Activated naive CD4-positive, alpha-beta T cell treated with anti-CD3 and anti-CD28 coated beads for 36 hours (primary cell): ENCODE measurements at regions not wholly inside any gene's neighbourhood (a gene's known extent, or its start where the extent isn't known, plus 50 kb on each side); places are given as distances from the start of the nearest gene placed in this dataset.

Source experiments
- CTCF ChIA-PET: fragments of 350-600 bp; sonication (Branson Sonifier 250); formaldehyde crosslinking; loops from one replicate; lab custom pipeline; 2021; ENCODE audit warnings: antibody characterized with exemption; lab: Charles Lee
- DNase-seq: peaks from one replicate; pipeline ENCODE4 v3.0.0-alpha.2; 2020
- H3K27ac Mint-ChIP-seq: one replicate; pipeline ENCODE4 v1.8.0; 2021; ENCODE audit warnings: mild to moderate bottlenecking, mixed read lengths
- H3K27me3 Mint-ChIP-seq: one replicate; pipeline ENCODE4 v1.8.0; 2021; ENCODE audit warnings: low read depth, mixed read lengths
- H3K36me3 Mint-ChIP-seq: one replicate; pipeline ENCODE4 v1.8.0; 2021; ENCODE audit warnings: low read depth, mixed read lengths
- H3K4me1 Mint-ChIP-seq: one replicate; pipeline ENCODE4 v1.8.0; 2021; ENCODE audit warnings: low read depth, mixed read lengths
- H3K4me3 Mint-ChIP-seq: one replicate; pipeline ENCODE4 v1.8.0; 2021; ENCODE audit warnings: mild to moderate bottlenecking, moderate library complexity, mixed read lengths
- H3K9me3 Mint-ChIP-seq: one replicate; pipeline ENCODE4 v1.8.0; 2021; ENCODE audit warnings: mixed read lengths
- intact Hi-C: fragments of 100-400 bp; cut with micrococcal nuclease; formaldehyde crosslinking; loops from one replicate; pipeline ENCODE4 v1.15.1; 2023

DNA sequence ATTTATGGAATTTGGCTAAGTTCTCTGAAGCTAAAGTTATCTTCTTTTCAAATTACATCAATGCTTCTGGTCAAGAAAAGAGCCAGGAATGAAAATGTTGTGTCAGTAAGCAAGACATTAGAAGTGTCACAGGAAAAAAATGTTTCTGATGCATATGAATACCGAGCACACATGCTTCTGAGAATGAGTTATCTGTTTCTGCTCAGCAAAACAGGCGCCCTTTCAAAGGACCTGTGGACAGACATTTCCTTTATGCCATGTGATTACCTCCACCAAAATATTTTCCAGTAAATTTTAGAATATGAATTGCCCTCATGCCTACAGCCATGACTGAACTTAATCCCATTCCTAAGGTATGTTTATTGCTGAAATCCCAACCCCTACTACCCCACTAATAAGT is 55.4 kb upstream of the RNF180 start:
- Mint-ChIP-seq H3K27ac (no peak overlapping the region), H3K9me3 (peaks cover 13% of the 10 kb centered on the region), H3K36me3 (no peaks in the 10 kb centered on the region), H3K27me3 (no peaks in the 10 kb centered on the region), H3K4me1 (no peaks in the 10 kb centered on the region), H3K4me3 (no peak overlapping the region)
- no peak for DNase-seq
- CTCF ChIA-PET, result no interaction called here
- intact Hi-C loops, result no loop called here

DNA sequence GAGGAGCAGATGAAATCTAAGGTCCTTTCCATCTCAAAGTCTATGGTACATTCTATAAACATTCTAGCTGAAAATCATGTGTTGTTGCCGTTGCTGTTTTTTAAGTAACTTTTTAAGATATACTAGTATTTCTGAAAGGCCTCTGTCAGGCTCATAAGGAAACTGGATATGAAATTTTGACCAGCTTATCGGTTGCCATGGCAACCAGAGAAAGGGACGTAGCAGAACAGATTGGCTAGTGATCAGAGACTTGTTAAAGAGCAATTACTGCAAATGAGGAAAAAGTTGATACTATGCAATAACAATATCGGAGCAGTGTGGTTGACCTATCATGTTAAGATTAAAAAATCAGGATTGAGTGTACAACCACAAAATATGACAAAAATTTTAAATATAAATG is 57.0 kb upstream of the RNF180 start:
- DNase-seq, result no peak
- no peak overlapping the region for H3K27ac Mint-ChIP-seq
- CTCF ChIA-PET, result no interaction called here
- H3K27me3 Mint-ChIP-seq, result no peaks in the 10 kb centered on the region
- peaks cover 17% of the 10 kb centered on the region for H3K9me3 Mint-ChIP-seq
- intact Hi-C loops, result no loop called here
- H3K4me1 Mint-ChIP-seq, result no peaks in the 10 kb centered on the region
- no peaks in the 10 kb centered on the region for H3K36me3 Mint-ChIP-seq
- H3K4me3 Mint-ChIP-seq, result no peak overlapping the region

DNA sequence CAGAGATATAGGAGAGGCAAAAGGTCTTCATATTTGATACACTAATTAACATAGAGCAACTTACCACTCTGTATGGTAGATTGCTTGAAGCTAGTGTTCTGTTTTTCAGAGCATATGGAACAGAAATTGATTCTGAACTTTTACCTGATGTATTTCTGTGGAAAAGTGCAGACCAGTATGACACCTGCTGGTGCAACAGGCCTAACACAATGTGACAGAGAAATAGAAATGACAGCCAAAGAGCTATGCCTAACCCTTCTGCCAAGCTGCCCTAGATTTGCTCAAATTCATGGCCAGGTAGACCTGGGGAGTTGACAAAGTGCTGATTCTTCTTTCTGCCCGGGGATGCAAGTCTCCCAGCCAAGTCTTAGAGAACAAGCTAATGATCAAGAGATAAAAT is 65.4 kb upstream of the RNF180 start:
- peaks cover 9% of the 10 kb centered on the region for H3K9me3 Mint-ChIP-seq
- no peak for DNase-seq
- H3K4me1 Mint-ChIP-seq, result no peaks in the 10 kb centered on the region
- no peaks in the 10 kb centered on the region for H3K27me3 Mint-ChIP-seq
- CTCF ChIA-PET, result no interaction called here
- no peak overlapping the region for H3K4me3 Mint-ChIP-seq
- H3K27ac Mint-ChIP-seq, result no peak overlapping the region
- H3K36me3 Mint-ChIP-seq, result no peaks in the 10 kb centered on the region
- intact Hi-C loops, result no loop called here

DNA sequence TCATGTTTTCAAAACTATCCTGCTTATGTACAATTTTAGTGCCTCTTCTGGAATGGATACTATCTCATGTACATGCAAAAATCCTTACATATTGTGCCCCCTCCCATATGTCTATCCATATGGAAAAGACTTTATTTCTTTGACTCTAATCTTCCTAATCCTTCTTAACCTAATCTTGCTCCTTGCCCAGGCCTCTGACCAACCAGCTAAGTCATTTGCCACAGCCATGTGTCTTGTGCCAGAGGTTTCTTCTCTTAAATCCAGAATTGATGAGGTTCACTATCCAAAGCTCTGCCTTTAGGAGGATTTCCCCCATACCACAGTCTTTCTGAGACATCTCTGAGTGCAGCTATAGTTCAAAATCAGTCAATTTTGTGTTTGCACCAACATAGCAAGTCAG is 68.9 kb upstream of the RNF180 start:
- Mint-ChIP-seq H3K4me3 (no peak overlapping the region), H3K4me1 (no peaks in the 10 kb centered on the region), H3K27me3 (no peaks in the 10 kb centered on the region), H3K27ac (no peak overlapping the region), H3K36me3 (no peaks in the 10 kb centered on the region), H3K9me3 (peaks cover 4% of the 10 kb centered on the region)
- CTCF ChIA-PET, result no interaction called here
- no peak for DNase-seq
- intact Hi-C loops, result no loop called here

GRCh38 chr5:64077589-64077988 is 88.1 kb upstream of the RNF180 start:
- Mint-ChIP-seq H3K27me3 (no peaks in the 10 kb centered on the region), H3K27ac (no peak overlapping the region), H3K36me3 (no peaks in the 10 kb centered on the region), H3K4me1 (no peaks in the 10 kb centered on the region), H3K9me3 (peaks cover 3% of the 10 kb centered on the region), H3K4me3 (no peak overlapping the region)
- no peak for DNase-seq
- CTCF ChIA-PET, result interaction anchor here (1.6 kb wide), 1 partner anchor 535 kb away, joined by 4 read pairs; no protein-coding TSS in a partner anchor
- intact Hi-C loops, result loop anchor here (10.0 kb wide), 1 partner anchor 537 kb away; no protein-coding TSS in a partner anchor

DNA sequence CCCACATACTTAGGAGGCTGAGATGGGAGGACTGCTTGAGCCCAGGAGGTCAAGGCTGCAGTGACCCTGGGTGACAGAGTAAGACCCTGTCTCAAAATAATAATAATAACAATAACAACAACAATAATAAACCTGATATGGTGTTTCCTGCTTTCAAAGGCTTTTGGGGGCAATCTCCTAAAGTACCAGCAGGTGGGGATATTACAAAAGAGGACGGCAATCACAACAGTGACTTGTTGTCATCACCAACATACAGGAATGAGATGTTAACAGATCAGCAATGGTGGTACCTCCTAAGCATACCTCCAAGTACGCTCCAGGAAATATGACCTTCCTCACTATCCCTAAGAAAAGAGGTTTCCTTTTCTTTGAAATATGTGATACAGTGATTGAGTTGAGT is 91.1 kb upstream of the RNF180 start:
- Mint-ChIP-seq H3K9me3 (no peaks in the 10 kb centered on the region), H3K36me3 (no peaks in the 10 kb centered on the region)
- peak; percentile 5 for DNase-seq

DNA sequence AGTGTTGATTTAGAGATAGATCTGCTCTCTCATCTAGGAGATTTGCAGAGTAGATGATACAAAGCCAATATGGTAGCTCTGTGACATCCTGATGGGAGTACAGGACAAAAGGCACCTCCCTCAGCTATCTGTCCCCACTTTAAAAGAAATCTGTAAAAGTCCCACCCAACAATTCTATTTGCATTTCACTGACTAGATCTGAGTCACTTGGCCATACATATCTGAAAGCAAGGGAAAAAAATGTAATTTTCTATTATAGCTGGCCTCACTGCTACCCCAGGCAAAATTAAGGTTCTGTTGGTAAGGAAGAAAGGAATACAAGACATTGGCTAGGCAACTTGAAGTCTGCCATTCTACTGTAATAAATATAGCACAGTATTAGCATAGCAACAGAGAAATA is 96.2 kb upstream of the RNF180 start:
- H3K27me3 Mint-ChIP-seq, result no peaks in the 10 kb centered on the region
- no peak overlapping the region for H3K27ac Mint-ChIP-seq
- intact Hi-C loops, result no loop called here
- H3K36me3 Mint-ChIP-seq, result no peaks in the 10 kb centered on the region
- H3K9me3 Mint-ChIP-seq, result no peaks in the 10 kb centered on the region
- no peaks in the 10 kb centered on the region for H3K4me1 Mint-ChIP-seq
- CTCF ChIA-PET, result no interaction called here
- H3K4me3 Mint-ChIP-seq, result no peak overlapping the region
- no peak for DNase-seq

More for the DNA sequence above, 91.1 kb upstream of the RNF180 start:
- H3K4me3 Mint-ChIP-seq, result no peak overlapping the region
- H3K4me1 Mint-ChIP-seq, result no peaks in the 10 kb centered on the region
- H3K27me3 Mint-ChIP-seq, result no peaks in the 10 kb centered on the region
- no peak overlapping the region for H3K27ac Mint-ChIP-seq
- CTCF ChIA-PET, result interaction anchor here (0.6 kb wide), 1 partner anchor 22 kb away, joined by 3 read pairs; no protein-coding TSS in a partner anchor
- intact Hi-C loops, result loop anchor here (5.0 to 10.0 kb wide), 2 partner anchors 540 to 708 kb away; no protein-coding TSS in a partner anchor

DNA sequence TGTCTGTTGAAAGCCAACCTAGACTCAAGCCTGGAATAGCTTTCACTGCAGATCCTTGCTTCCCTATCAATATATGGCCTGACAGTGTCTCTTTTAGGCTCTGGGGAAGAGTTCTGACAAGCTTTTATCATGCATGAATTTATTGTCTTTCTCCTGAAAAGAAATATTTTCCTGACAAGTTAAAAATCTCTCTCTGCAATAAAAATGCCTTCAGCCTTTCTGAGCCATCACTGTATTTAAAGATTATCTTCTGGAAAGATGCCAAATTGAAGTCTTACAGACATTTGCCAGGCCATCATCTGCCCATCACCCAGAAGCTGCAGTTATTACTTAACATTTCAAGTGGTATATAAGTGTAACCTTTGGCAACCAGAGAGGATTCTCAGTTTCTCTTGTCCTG is 88.1 kb upstream of the HTR1A start:
- H3K9me3 Mint-ChIP-seq, result peaks cover 18% of the 10 kb centered on the region
- H3K36me3 Mint-ChIP-seq, result no peaks in the 10 kb centered on the region
- no peak overlapping the region for H3K27ac Mint-ChIP-seq

DNA sequence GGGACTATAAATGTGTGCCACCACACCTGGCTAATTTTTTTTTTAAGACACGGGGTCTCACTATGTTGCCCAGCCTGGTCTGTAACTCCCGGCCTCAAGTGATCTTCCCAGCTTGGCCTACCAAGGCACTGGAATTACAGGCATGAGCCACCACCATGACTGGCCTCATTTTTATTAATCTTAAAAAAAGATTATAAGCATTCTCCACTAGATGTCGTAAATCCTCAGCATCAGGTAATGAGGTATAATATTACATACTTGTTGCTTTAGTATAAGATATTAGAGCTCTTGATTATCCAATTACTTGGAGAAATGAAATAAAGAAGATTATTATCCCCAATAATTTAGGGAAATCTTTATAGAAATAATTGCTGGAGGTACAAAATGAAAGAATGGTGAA is 78.2 kb upstream of the HTR1A start:
- peaks cover 12% of the 10 kb centered on the region for H3K9me3 Mint-ChIP-seq
- CTCF ChIA-PET, result interaction anchor here (0.6 kb wide), 1 partner anchor 52 kb away, joined by 7 read pairs; no protein-coding TSS in a partner anchor
- intact Hi-C loops, result no loop called here
- no peak overlapping the region for H3K4me3 Mint-ChIP-seq
- no peaks in the 10 kb centered on the region for H3K36me3 Mint-ChIP-seq
- H3K27me3 Mint-ChIP-seq, result no peaks in the 10 kb centered on the region
- H3K4me1 Mint-ChIP-seq, result no peaks in the 10 kb centered on the region
- DNase-seq, result no peak
- no peak overlapping the region for H3K27ac Mint-ChIP-seq

More for the DNA sequence above, 88.1 kb upstream of the HTR1A start:
- no peaks in the 10 kb centered on the region for H3K4me1 Mint-ChIP-seq
- CTCF ChIA-PET, result interaction anchor here (0.7 kb wide), 1 partner anchor 778 kb away, joined by 3 read pairs; no protein-coding TSS in a partner anchor
- intact Hi-C loops, result no loop called here
- H3K27me3 Mint-ChIP-seq, result no peaks in the 10 kb centered on the region
- no peak overlapping the region for H3K4me3 Mint-ChIP-seq
- DNase-seq, result no peak

GRCh38 chr5:64026493-64026892 is 64.2 kb upstream of the HTR1A start:
- CTCF ChIA-PET, result no interaction called here
- Mint-ChIP-seq H3K4me1 (no peaks in the 10 kb centered on the region), H3K27me3 (no peaks in the 10 kb centered on the region), H3K9me3 (no peaks in the 10 kb centered on the region), H3K27ac (no peak overlapping the region), H3K36me3 (no peaks in the 10 kb centered on the region), H3K4me3 (no peak overlapping the region)
- intact Hi-C loops, result no loop called here
- no peak for DNase-seq

DNA sequence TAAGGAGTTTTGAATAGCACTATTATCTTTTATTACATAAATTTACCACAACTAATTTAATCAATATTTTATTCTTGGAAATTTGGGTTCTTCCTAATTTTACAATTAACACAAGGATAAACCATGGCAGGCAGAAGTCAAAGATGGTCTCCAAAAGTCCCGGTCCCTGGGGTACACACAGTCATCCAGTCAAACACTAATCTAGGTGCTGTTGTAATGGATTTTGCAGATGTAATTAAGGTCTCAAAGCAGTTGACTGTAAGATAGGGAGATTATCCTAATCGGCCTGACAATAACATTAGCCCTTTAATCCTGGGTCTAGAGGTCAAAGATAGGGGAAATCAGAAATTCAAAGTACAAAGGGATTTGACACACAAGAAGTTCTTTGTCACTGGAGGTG is 57.5 kb upstream of the HTR1A start:
- Mint-ChIP-seq H3K36me3 (no peaks in the 10 kb centered on the region), H3K9me3 (no peaks in the 10 kb centered on the region), H3K27me3 (no peaks in the 10 kb centered on the region), H3K4me3 (no peak overlapping the region), H3K27ac (no peak overlapping the region), H3K4me1 (no peaks in the 10 kb centered on the region)
- CTCF ChIA-PET, result no interaction called here
- no peak for DNase-seq
- intact Hi-C loops, result no loop called here

DNA sequence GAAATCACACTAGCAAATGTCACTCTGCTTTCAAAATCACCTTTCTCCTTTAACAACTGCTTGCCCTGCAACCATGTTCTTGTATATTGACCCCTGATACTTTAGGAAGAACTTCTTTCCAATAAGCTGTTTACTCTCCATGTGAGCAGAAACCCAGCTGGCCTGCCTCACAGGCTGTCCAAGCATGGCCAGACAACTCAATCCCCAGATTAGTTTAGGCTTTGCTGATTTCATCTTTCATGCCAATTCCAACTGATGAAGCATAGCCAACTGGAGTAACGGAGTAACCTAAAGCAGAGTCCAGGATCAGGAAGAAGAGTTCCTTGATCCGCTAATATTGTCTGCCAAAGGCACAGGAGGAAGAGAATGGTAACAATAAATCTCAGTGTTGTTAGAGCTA is 56.7 kb upstream of the HTR1A start:
- Mint-ChIP-seq H3K4me3 (no peak overlapping the region), H3K36me3 (no peaks in the 10 kb centered on the region), H3K9me3 (no peaks in the 10 kb centered on the region), H3K4me1 (no peaks in the 10 kb centered on the region), H3K27ac (no peak overlapping the region), H3K27me3 (no peaks in the 10 kb centered on the region)
- no peak for DNase-seq
- intact Hi-C loops, result no loop called here
- CTCF ChIA-PET, result no interaction called here

GRCh38 chr5:64015824-64016223 is 53.6 kb upstream of the HTR1A start:
- Mint-ChIP-seq H3K36me3 (no peaks in the 10 kb centered on the region), H3K27me3 (no peaks in the 10 kb centered on the region), H3K4me3 (no peak overlapping the region), H3K27ac (no peak overlapping the region), H3K4me1 (no peaks in the 10 kb centered on the region), H3K9me3 (peaks cover 1% of the 10 kb centered on the region)
- CTCF ChIA-PET, result no interaction called here
- intact Hi-C loops, result no loop called here
- DNase-seq, result no peak
